DMS153 treated with DMSO at 0.1 percent for 48 hours (cell line): ENCODE measurements at regions not wholly inside any gene's neighbourhood (a gene's known extent, or its start where the extent isn't known, plus 50 kb on each side); places are given as distances from the start of the nearest gene placed in this dataset.
"Not testable (repeated sequence)": the region's sequence is repeated elsewhere in the genome, so short reads cannot be mapped to it uniquely, and the experiment has no call there.

Source experiments
- DNase-seq: peaks from one replicate; lab custom pipeline; 2025; ENCODE audit not compliant: unreplicated experiment; lab: John Stamatoyannopoulos, UW

GRCh38 chr20:30508382-30508781 lies 749.1 kb upstream of the DEFB115 start:
- DNase-seq: not testable (repeated sequence)

GRCh38 chr20:30511322-30512030 lies 746.0 kb upstream of the DEFB115 start:
- no peak for DNase-seq

- DNase-seq: no peak
Measured at GRCh38 chr20:30513050-30513628, 744.3 kb upstream of the DEFB115 start.

- not testable (repeated sequence) for DNase-seq
Measured at GRCh38 chr20:30515915-30516314, 741.5 kb upstream of the DEFB115 start.

- DNase-seq: not testable (repeated sequence)
Measured at GRCh38 chr20:30518906-30519305, 738.6 kb upstream of the DEFB115 start.

- DNase-seq: not testable (repeated sequence)
Measured at GRCh38 chr20:30521686-30522415, 735.6 kb upstream of the DEFB115 start.

GRCh38 chr20:30524155-30524554 lies 733.3 kb upstream of the DEFB115 start:
- not testable (repeated sequence) for DNase-seq

- not testable (repeated sequence) for DNase-seq
Measured at GRCh38 chr20:30524761-30525160, 732.7 kb upstream of the DEFB115 start.

GRCh38 chr20:30533653-30534052 lies 723.8 kb upstream of the DEFB115 start:
- not testable (repeated sequence) for DNase-seq

- DNase-seq: not testable (repeated sequence)
Measured at GRCh38 chr20:30537459-30537858, 720.0 kb upstream of the DEFB115 start.

GRCh38 chr20:30540330-30541069 lies 717.0 kb upstream of the DEFB115 start:
- not testable (repeated sequence) for DNase-seq

GRCh38 chr20:30551236-30551635 lies 706.2 kb upstream of the DEFB115 start:
- not testable (repeated sequence) for DNase-seq

- DNase-seq: not testable (repeated sequence)
Measured at GRCh38 chr20:30556797-30557196, 700.7 kb upstream of the DEFB115 start.

GRCh38 chr20:30565086-30565485 lies 692.4 kb upstream of the DEFB115 start:
- not testable (repeated sequence) for DNase-seq

GRCh38 chr20:30569867-30570266 lies 687.6 kb upstream of the DEFB115 start:
- DNase-seq: not testable (repeated sequence)

GRCh38 chr20:30570622-30571021 lies 686.8 kb upstream of the DEFB115 start:
- not testable (repeated sequence) for DNase-seq

- DNase-seq: not testable (repeated sequence)
Measured at GRCh38 chr20:30574337-30574736, 683.1 kb upstream of the DEFB115 start.

GRCh38 chr20:30579069-30579468 lies 678.4 kb upstream of the DEFB115 start:
- not testable (repeated sequence) for DNase-seq

- peak; percentile 29 for DNase-seq
Measured at GRCh38 chr20:30579824-30580438, 677.5 kb upstream of the DEFB115 start.

- DNase-seq: not testable (repeated sequence)
Measured at GRCh38 chr20:30581839-30582238, 675.6 kb upstream of the DEFB115 start.

GRCh38 chr20:30584403-30584802 lies 673.1 kb upstream of the DEFB115 start:
- not testable (repeated sequence) for DNase-seq
